ENCODE measurements at regions not wholly inside any gene's neighbourhood (a gene's known extent, or its start where the extent isn't known, plus 50 kb on each side); places are given as distances from the start of the nearest gene placed in this dataset.

GRCh38 chr3:175914785-175915184 is 1055.7 kb downstream of the NAALADL2 start:
- DNase-seq: no peak

GRCh38 chr3:175913286-175913685 is 1054.2 kb downstream of the NAALADL2 start:
- DNase-seq: no peak

- no peak for DNase-seq
Measured at GRCh38 chr3:175911937-175912336, 1052.8 kb downstream of the NAALADL2 start.

- no peak for DNase-seq
Measured at GRCh38 chr3:175902226-175902625, 1043.1 kb downstream of the NAALADL2 start.

GRCh38 chr3:175898194-175898593 is 1039.1 kb downstream of the NAALADL2 start:
- DNase-seq: no peak

- DNase-seq: no peak
Measured at GRCh38 chr3:175896655-175897054, 1037.5 kb downstream of the NAALADL2 start.

GRCh38 chr3:175895731-175896130 is 1036.6 kb downstream of the NAALADL2 start:
- DNase-seq: no peak

GRCh38 chr3:175893566-175893965 is 1034.4 kb downstream of the NAALADL2 start:
- DNase-seq: no peak

GRCh38 chr3:175890066-175890465 is 1030.9 kb downstream of the NAALADL2 start:
- DNase-seq: no peak

GRCh38 chr3:175885231-175885766 is 1026.2 kb downstream of the NAALADL2 start:
- DNase-seq: no peak

GRCh38 chr3:175879417-175879816 is 1020.3 kb downstream of the NAALADL2 start:
- DNase-seq: no peak

GRCh38 chr3:175869404-175869803 is 1010.3 kb downstream of the NAALADL2 start:
- no peak for DNase-seq

- DNase-seq: no peak
Measured at GRCh38 chr3:175868626-175869025, 1009.5 kb downstream of the NAALADL2 start.

GRCh38 chr3:175865724-175866123 is 1006.6 kb downstream of the NAALADL2 start:
- no peak for DNase-seq

- DNase-seq: no peak
Measured at GRCh38 chr3:175861916-175862315, 1002.8 kb downstream of the NAALADL2 start.

Data from CD4-positive, alpha-beta T cell treated with Interleukin-10 for 1 hour (primary cell).